Uterus (tissue), 2 donors: ENCODE measurements at regions not wholly inside any gene's neighbourhood (a gene's known extent, or its start where the extent isn't known, plus 50 kb on each side); places are given as distances from the start of the nearest gene placed in this dataset.

Source experiments
- POLR2A ChIP-seq, 2 donors: fragments of 450-650 bp; IDR thresholded peaks; one replicate each; pipeline ENCODE4 v1.6.1; 2016; ENCODE audit warnings: antibody characterized with exemption in 2 of 2, mild to moderate bottlenecking in 1 of 2, moderate library complexity in 1 of 2
- TF ChIP-seq, protein P1 (sequence below), 4 experiments: fragments of 200-600 bp in 2 of 4; fragments of 450-650 bp in 2 of 4; sonication (generic) in 2 of 4; IDR thresholded peaks; one replicate each; pipeline ENCODE4 v1.5.1; 2016 to 2019; ENCODE audit warnings: antibody characterized with exemption in 4 of 4, mild to moderate bottlenecking in 2 of 4, moderate library complexity in 1 of 4

- no peak for TF ChIP-seq POLR2A (IDR thresholded peaks at IDR 0.05)
- TF ChIP-seq, protein P1, sequence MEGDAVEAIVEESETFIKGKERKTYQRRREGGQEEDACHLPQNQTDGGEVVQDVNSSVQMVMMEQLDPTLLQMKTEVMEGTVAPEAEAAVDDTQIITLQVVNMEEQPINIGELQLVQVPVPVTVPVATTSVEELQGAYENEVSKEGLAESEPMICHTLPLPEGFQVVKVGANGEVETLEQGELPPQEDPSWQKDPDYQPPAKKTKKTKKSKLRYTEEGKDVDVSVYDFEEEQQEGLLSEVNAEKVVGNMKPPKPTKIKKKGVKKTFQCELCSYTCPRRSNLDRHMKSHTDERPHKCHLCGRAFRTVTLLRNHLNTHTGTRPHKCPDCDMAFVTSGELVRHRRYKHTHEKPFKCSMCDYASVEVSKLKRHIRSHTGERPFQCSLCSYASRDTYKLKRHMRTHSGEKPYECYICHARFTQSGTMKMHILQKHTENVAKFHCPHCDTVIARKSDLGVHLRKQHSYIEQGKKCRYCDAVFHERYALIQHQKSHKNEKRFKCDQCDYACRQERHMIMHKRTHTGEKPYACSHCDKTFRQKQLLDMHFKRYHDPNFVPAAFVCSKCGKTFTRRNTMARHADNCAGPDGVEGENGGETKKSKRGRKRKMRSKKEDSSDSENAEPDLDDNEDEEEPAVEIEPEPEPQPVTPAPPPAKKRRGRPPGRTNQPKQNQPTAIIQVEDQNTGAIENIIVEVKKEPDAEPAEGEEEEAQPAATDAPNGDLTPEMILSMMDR (IDR thresholded peaks at IDR 0.05) = no peak
These were observed 139.1 kb upstream of the ZNF366 start for GRCh38 chr5:72646246-72646866.
